PC-3 (cell line): ENCODE measurements at regions not wholly inside any gene's neighbourhood (a gene's known extent, or its start where the extent isn't known, plus 50 kb on each side); places are given as distances from the start of the nearest gene placed in this dataset.

Source experiments
- EZH2phosphoT487 ChIP-seq: fragments of 300-600 bp; sonication (generic); IDR thresholded peaks from 2 replicates; pipeline ENCODE4 v1.6.1; 2018; ENCODE audit warnings: mild to moderate bottlenecking, antibody characterized with exemption, low read length, borderline replicate concordance
- TF ChIP-seq, protein P1 (sequence below): fragments of 300-600 bp; sonication (generic); conservative IDR thresholded peaks from 2 replicates; pipeline ENCODE4 v1.5.1; 2017; ENCODE audit warnings: antibody characterized with exemption, low read depth, mild to moderate bottlenecking, low read length

DNA sequence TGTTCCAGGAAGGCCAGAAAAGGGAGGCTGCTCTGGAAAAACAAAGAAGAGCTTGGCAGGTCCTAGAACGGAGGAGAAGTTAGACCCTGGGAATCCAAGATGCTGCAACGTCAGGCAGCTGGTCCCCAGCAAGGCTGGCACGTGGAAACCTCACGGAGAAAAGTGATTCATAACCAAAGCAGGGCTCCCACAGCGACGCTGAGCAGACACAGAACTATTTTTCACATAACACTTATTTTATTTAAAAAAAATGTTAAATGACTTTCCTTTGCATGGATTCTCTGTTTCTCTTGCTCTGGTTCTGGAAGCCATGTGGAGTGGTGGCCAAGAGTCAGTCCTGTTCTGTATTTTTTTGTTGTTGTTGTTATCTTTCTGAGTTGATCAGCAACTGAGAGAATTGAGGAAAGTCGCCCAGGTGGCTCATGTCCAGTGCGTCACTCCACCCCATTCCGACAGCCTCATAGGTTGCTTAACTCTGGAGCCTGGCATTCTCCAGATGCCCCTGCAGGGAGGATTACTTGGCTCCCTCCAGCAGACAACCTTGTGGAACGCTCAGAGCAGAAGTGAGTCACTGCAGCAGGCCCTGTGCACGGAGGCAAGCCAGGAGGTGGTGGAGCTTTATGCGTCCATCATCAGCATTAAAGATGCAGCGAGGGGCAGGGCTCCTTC lies 229.9 kb upstream of the HDAC4 start:
- TF ChIP-seq, protein P1, sequence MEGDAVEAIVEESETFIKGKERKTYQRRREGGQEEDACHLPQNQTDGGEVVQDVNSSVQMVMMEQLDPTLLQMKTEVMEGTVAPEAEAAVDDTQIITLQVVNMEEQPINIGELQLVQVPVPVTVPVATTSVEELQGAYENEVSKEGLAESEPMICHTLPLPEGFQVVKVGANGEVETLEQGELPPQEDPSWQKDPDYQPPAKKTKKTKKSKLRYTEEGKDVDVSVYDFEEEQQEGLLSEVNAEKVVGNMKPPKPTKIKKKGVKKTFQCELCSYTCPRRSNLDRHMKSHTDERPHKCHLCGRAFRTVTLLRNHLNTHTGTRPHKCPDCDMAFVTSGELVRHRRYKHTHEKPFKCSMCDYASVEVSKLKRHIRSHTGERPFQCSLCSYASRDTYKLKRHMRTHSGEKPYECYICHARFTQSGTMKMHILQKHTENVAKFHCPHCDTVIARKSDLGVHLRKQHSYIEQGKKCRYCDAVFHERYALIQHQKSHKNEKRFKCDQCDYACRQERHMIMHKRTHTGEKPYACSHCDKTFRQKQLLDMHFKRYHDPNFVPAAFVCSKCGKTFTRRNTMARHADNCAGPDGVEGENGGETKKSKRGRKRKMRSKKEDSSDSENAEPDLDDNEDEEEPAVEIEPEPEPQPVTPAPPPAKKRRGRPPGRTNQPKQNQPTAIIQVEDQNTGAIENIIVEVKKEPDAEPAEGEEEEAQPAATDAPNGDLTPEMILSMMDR, result no peak
- no peak for TF ChIP-seq EZH2phosphoT487
